ENCODE measurements at regions not wholly inside any gene's neighbourhood (a gene's known extent, or its start where the extent isn't known, plus 50 kb on each side); places are given as distances from the start of the nearest gene placed in this dataset.

DNA sequence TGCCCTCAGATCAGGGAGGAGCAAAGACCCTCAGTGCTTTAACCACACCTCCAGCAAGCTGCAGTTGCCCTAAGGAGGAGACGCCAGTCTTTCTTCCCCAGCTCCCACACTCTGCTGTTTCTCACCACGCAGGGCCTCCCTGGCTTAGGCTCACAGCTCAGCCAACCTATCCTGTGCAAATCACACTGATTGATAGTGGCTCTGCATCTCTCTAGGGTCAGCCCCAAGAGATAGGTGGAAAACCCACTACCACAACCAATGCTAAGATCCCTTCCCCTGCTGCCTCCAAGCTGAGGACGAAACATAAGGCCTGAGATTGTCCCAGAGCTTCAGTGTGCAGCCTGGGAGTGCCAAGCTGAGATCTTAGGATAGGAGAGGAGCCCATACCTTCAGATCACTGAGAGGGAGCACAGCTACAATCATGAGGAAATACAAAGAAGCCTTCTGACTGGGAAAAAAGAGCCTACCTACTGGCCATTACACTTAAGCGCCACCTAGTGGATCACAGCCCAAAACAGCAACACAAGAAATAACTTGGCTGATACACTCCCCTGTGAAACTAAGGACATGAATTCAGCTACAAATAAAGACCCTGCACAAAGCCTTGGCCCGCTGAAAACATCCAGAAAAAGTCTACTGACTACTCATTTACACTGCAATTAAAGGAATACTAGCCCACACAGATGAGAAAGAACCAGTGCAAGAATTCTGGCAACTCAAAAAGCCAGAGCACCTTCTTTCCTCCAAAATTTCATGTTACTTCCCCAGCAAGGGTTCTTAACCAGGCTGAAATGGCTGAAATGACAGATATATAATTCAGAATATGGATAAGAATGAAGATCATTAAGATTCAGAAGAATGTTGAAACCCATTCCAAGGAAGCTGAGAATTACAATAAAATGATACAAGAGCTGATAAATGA, 271.5 kb upstream of the DCBLD2 start:
- Histone ChIP-seq H3K27ac (no peak overlapping the region), H2AFZ (ENCODE audit: low read depth) (no peak overlapping the region), H3K36me3 (ENCODE audit: insufficient read depth) (no peaks in the 10 kb centered on the region), H3K4me3 (IDR thresholded peaks at IDR 0.05; ENCODE audit: insufficient read depth, low read depth, low read length) (no peak overlapping the region), H3K27me3 (ENCODE audit: insufficient read depth, low read depth) (no peaks in the 10 kb centered on the region), H3K4me2 (no peak overlapping the region), H4K20me1 (ENCODE audit: insufficient read depth) (no peaks in the 10 kb centered on the region), H3K4me1 (ENCODE audit: low read depth, poor library complexity, severe bottlenecking) (no peaks in the 10 kb centered on the region), H3K9ac (no peak overlapping the region), H3K79me2 (ENCODE audit: insufficient read depth, low read depth) (no peaks in the 10 kb centered on the region)
- TF ChIP-seq, protein P1, sequence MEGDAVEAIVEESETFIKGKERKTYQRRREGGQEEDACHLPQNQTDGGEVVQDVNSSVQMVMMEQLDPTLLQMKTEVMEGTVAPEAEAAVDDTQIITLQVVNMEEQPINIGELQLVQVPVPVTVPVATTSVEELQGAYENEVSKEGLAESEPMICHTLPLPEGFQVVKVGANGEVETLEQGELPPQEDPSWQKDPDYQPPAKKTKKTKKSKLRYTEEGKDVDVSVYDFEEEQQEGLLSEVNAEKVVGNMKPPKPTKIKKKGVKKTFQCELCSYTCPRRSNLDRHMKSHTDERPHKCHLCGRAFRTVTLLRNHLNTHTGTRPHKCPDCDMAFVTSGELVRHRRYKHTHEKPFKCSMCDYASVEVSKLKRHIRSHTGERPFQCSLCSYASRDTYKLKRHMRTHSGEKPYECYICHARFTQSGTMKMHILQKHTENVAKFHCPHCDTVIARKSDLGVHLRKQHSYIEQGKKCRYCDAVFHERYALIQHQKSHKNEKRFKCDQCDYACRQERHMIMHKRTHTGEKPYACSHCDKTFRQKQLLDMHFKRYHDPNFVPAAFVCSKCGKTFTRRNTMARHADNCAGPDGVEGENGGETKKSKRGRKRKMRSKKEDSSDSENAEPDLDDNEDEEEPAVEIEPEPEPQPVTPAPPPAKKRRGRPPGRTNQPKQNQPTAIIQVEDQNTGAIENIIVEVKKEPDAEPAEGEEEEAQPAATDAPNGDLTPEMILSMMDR (conservative IDR thresholded peaks at IDR 0.05; ENCODE audit: low read depth, low read length), result peak; percentile 85

DNA sequence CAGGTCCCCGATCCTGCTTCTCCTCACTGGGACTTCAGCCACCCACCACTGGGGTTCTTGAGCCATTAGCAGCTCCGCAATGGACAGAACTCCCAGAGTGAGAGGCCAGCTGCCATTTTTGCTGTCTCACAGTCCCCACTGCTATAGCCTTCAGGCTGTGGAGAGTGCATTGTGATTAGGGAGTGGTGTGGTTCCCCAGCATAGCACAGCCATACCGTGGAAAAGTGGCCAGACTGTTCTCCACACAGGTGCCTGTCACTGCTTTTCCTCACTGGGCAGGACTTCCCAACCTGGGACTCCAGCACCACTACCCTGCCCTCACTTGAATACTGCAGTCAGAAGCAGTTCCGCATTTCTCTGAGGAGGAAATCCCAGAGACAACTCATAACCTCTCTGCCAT, 270.3 kb upstream of the DCBLD2 start:
- TF ChIP-seq, protein P1 (conservative IDR thresholded peaks at IDR 0.05; ENCODE audit: low read depth, low read length), result no peak
- no peaks in the 10 kb centered on the region for H3K36me3 ChIP-seq (ENCODE audit: insufficient read depth)
- no peak overlapping the region for H3K4me2 ChIP-seq
- no peaks in the 10 kb centered on the region for H3K4me1 ChIP-seq (ENCODE audit: low read depth, poor library complexity, severe bottlenecking)
- H3K9ac ChIP-seq, result no peak overlapping the region
- H3K27ac ChIP-seq, result no peak overlapping the region
- no peak overlapping the region for H2AFZ ChIP-seq (ENCODE audit: low read depth)
- H3K27me3 ChIP-seq (ENCODE audit: insufficient read depth, low read depth), result no peaks in the 10 kb centered on the region
- H4K20me1 ChIP-seq (ENCODE audit: insufficient read depth), result no peaks in the 10 kb centered on the region
- H3K79me2 ChIP-seq (ENCODE audit: insufficient read depth, low read depth), result no peaks in the 10 kb centered on the region
- no peak overlapping the region for H3K4me3 ChIP-seq (IDR thresholded peaks at IDR 0.05; ENCODE audit: insufficient read depth, low read depth, low read length)

DNA sequence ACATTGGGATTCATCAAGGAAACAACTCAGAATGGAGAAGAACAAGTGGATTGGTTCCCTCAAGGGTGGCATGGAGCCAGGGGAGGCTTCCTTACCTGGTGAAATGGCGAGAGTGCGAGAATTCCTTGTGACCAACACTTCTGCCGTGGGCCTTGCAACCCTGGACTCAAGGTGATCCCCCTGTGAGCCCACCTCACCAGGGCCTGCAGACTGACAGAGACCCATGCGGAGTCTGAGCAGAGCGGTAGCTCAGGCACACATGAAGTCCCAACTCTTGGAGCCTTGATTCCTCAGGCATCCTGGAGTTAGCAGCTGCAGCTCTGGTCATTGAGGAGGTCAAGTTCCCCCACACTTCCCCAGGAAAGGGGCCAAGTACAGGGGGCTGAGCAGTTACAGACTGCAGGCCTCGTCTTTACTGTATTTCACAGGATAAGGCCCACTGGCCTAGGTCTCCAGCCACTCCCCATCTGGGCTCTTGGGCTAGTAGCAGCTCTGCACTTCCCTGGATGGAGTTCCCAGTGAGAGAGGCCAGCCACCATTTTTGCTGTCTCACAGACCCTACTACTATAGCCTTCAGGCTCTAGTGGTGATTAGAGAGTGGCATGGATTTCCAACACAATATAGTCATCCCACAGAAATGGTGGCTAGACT, 269.5 kb upstream of the DCBLD2 start:
- H3K4me1 ChIP-seq (ENCODE audit: low read depth, poor library complexity, severe bottlenecking), result no peaks in the 10 kb centered on the region
- no peak overlapping the region for H2AFZ ChIP-seq (ENCODE audit: low read depth)
- H3K4me2 ChIP-seq, result no peak overlapping the region
- H3K27me3 ChIP-seq (ENCODE audit: insufficient read depth, low read depth), result no peaks in the 10 kb centered on the region
- no peak overlapping the region for H3K9ac ChIP-seq
- H3K4me3 ChIP-seq (IDR thresholded peaks at IDR 0.05; ENCODE audit: insufficient read depth, low read depth, low read length), result no peak overlapping the region
- H4K20me1 ChIP-seq (ENCODE audit: insufficient read depth), result no peaks in the 10 kb centered on the region
- H3K79me2 ChIP-seq (ENCODE audit: insufficient read depth, low read depth), result no peaks in the 10 kb centered on the region
- H3K36me3 ChIP-seq (ENCODE audit: insufficient read depth), result no peaks in the 10 kb centered on the region
- TF ChIP-seq, protein P1 (conservative IDR thresholded peaks at IDR 0.05; ENCODE audit: low read depth, low read length), result no peak
- H3K27ac ChIP-seq, result no peak overlapping the region

DNA sequence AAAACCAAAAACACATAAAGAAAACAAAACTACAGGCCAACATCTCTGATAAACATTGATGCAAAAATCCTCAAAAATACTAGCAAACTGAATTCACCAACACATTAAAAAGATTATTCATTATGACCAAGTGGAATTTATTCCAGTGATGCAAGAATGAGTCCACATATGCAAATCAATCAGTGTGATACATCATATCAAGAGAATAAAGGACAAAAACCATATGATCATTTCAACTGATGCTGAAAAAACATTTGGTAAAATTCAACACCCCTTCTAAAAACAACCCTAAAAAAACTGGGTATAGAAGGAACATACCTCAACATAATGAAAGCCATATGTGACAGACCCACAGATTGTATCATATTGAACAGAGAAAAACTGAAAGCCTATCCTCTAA, 265.6 kb upstream of the DCBLD2 start:
- H3K79me2 ChIP-seq (ENCODE audit: insufficient read depth, low read depth), result no peaks in the 10 kb centered on the region
- H3K27me3 ChIP-seq (ENCODE audit: insufficient read depth, low read depth), result no peaks in the 10 kb centered on the region
- no peak overlapping the region for H3K4me2 ChIP-seq
- H3K9ac ChIP-seq, result no peak overlapping the region
- no peaks in the 10 kb centered on the region for H3K36me3 ChIP-seq (ENCODE audit: insufficient read depth)
- H4K20me1 ChIP-seq (ENCODE audit: insufficient read depth), result no peaks in the 10 kb centered on the region
- H3K4me3 ChIP-seq (IDR thresholded peaks at IDR 0.05; ENCODE audit: insufficient read depth, low read depth, low read length), result no peak overlapping the region
- H2AFZ ChIP-seq (ENCODE audit: low read depth), result no peak overlapping the region
- TF ChIP-seq, protein P1 (conservative IDR thresholded peaks at IDR 0.05; ENCODE audit: low read depth, low read length), result no peak
- H3K27ac ChIP-seq, result no peak overlapping the region
- H3K4me1 ChIP-seq (ENCODE audit: low read depth, poor library complexity, severe bottlenecking), result no peaks in the 10 kb centered on the region
